SK-N-DZ (cell line): ENCODE measurements at regions not wholly inside any gene's neighbourhood (a gene's known extent, or its start where the extent isn't known, plus 50 kb on each side); places are given as distances from the start of the nearest gene placed in this dataset.

Experiments
- DNase-seq: peaks from one replicate; pipeline ENCODE4 v3.0.0-alpha.2; 2015; ENCODE audit warnings: low spot score

DNA sequence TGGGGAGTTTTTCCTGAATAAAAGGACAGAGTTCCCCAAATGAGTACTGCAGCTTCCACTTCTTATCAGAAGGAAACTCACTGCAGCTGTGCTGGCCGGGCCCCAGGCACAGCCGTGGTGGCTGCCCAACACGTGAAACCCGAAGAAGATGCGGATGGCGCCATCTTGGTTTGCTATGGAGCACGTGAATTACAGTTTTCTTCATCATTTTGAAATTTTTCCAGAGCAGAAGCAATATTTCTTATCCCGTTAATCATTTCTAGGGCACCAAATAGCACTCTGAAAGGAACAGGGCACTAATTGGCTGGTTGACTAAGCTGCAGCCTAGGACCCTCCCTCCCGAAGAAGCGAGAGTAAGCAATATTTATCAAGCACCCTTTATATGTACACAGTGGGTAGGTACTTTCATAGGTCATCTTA is 63.2 kb upstream of the EPS8L3 start:
- DNase-seq = no peak

DNA sequence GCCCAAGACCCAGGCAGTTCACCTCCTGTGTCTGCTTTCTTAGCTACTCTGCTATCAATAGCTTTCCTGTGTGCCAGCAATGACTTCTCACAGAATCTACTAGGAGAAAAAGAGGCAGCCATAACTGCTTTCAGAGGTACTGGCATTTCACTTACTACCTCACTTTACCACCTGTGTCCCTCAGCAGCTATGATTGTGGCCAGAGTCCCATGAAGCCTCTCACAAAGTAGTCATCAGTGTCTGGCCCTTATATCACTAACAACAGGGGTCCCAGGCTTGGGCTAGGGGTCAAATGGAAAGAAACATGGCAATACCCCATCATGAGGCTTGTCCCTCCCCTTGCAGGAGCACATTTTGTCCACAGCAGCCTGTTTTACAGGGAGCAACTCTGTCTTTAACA is 62.7 kb upstream of the EPS8L3 start:
- no peak for DNase-seq

DNA sequence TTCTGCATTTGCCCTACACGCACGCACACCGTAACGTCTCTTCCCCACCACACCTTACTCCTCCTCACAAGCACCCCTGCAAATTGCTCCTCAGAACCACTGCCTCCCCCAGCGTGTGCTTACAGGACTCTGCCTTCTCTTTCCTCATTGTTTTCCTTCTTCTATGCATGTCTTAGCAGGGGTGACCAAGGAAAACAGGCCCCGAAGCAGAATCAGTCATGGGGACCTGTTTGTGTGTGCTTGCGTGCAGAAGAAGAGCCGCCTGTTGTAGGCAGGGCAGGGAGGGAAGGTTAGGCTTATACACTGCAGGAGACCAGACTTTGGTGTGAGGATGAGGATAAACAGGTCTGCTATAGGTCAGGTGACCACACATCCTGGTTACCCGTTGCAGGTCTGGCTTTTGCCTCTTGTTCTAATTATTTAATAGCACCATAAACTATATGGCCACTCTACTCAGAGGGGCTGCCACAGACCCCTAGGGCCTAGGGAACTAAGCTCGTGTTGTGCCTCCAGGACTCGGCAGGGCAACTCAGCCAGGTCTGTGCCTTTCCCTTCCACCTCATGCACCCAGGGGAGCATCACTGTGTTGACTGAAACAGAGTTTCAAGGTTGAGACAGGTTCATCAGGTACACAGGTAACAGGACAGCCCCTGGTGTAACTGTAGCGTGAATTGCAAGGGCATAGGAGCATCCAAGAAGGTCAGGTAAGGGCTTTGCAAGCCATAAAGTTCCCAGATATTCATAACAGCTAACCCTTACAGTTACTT is 60.8 kb upstream of the EPS8L3 start:
- DNase-seq = no peak

DNA sequence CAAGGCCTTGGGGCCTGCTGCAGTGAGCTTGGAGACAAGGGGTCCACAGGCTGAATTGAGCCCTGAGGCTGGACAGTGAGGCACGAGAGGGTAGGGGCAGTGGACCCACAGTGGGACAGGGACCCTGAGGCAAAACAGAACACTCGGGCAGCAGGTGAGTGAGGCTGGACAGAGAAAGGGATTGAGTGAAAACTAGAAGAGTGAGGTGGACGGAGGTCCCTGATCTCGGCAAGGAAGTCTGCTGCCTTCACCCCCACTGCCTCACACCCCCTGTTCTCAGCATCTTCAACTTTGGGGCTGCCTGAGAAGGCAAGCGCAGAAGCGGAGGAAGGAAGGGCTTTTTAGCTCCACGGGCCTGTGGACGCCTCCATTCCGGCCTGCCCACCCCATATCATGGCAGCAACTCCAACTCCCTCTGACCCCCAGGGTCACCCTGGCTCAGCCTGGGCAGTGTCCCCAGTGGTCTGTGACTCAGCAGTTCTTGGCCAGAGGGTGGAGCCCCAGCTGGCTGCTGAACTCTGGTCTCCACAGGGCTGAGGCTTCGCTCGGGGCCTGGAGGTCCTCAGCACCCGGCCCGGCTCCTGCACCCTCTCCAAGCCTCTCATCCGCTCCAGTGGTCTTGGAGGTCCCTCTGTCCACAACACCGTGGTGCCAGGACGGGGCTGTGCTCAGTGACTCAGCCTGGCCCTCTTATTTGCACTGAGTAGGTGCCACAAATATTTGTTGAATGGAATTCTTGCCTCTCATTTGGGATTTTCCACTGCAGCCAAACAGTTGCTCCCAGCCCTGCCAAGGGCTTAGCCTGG is 60.0 kb upstream of the EPS8L3 start:
- DNase-seq = no peak

DNA sequence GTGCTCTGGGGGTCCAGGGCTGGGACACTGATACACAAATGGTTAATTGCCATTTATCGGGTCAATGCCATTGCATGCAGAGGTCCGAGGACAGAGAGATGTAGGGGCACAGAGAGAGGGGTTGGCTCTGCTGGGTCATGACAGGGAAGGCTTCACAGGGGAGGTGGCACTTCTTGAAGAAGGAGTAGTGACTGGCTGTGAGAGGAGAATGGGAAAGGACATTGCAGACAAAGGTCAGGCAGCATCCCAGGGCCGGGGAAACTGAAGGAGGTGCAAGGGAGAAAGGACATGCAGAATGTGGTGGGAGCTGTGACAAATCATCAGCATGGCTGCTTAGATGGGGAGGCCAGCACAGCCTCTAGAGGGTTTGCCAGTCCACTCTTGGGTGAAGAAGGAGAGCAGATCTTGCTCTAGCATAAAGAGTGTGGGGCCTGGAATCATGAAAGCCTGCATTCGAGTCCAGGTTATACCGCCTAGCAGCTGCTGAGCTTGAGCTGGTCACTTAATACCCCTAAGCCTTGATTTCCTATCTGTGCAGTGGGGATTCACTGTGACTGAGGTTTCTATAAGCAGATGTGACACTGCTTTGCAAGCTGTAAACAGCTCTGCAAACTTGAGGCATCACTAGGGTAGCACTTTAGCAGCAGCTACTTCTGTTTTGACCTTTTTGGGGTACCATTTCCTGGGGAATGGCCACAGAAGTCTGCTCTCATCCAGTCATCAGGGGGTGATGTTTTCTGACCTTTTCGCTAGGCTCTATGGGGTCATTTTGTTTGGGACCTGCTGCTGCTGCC is 59.2 kb upstream of the EPS8L3 start:
- DNase-seq = no peak

DNA sequence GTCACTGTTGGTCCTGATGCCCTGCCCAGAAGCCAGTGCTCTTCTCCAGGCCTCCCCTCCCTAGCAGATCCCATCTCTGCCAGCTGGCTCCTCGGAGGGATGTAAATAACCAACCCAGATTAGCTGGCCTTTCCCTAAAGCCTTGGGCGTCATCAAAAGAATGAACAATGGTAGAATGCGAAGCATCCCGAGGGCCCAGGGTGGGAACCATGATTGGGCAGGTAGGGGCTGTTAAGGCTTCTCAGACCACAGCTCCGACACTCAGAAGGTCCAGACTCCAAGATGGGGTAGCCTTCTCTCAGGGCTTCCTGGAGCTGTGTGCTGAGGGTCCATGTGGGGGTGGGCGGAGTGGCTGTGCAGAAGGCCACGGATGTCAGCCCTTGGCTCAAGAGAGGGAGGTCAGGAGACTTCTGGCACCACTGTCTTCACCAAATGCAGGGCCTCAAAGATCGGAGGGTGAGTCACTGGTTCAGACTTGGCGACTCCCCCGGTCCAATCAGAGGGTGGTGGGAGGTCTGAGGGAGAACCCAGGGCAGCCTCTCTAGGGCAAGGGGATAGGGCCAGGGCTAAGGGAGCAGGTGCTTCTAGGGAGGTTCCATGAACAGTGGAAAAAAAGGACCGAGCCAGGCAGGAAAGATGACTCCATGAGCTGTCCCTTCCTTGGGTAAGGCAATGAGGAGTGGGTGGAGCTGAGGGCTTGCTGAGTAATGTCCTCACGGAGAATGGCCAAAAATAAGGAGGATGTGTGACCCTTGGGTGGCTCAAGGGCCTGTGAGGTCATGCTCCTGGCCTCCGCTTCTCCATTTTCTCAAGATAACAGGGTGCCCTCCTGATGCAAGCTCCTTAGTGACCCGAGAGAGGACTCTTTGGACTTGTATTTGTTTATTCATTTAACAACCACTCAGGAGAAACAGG is 58.4 kb upstream of the EPS8L3 start:
- DNase-seq = no peak

DNA sequence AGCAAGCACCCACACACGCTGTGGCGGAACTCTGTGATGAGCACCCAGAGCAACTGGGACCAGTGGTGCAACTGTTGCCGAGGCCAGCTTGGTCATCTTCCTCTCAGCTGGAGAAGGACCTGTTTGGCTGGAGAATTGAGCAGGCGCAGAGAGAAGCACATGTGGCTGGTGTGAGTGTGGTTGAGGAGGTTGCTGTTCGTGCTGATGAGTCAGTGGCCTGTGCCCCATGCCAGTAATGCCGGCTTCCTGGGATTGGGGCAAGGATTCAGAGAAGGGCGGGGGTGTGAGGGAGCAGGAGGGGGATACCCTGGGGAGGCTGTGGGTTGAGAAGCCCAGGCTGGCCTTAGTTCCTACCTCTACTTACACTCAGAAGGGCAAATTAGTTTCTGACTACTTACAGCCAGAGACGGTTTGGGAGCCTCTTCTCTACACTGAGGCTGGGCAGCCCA is 57.5 kb upstream of the EPS8L3 start:
- DNase-seq = no peak

DNA sequence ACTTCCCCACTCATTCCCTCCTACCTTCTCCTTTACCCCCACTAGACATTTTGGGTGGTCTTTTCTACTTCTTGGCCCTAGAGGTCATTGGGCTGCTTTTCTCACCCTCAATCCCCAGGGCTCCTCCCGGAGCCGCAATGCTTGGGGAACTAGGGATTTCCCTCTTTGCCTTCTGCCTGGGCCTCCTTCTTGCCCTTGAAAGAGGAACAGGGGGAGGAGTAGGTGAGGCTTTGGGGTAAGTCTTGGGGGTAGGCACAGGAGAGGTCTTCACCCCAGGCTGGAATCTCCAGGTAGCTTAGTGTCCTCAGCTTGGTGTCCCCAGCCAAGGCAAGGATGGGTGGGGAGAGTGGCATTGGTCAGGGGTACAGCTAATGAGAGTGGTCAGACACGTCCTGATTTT is 56.2 kb upstream of the EPS8L3 start:
- no peak for DNase-seq

DNA sequence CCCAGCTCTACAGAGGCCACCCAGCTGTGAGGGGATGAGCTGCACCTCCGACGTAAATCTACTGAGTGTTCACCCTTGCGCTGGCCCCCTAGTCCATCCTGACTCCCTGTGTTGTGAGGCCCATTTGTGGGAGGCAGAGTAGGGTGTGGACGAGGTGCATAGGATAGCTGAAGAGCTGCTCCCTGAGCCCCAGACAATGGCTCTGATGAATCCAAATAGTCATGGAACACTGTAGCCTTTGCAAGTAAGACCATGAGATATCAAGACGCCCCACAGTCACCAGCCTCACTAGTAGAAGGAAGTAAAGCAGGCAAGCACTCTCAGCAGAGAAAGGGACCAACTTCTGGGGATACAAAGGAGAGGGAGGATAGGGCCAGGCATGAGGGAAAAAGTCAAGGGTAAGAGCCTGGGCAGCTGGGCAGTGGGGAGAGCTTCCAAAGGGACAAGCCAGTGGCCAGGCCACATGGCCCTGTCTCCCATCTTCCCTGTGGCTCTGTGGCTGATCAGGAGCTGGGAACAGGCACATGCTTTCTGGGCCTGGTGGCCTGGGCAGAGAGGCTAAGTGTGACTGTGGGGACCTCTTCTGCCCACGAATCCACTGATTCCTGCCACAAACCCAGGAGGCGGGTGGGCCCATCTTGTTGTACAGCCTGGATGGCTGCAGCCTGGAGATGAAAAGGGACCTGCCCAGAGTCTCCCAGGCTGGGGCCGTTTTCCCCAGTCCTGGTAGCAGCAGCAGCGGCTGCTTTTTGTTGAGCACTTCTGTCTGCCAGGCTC is 55.5 kb upstream of the EPS8L3 start:
- no peak for DNase-seq

DNA sequence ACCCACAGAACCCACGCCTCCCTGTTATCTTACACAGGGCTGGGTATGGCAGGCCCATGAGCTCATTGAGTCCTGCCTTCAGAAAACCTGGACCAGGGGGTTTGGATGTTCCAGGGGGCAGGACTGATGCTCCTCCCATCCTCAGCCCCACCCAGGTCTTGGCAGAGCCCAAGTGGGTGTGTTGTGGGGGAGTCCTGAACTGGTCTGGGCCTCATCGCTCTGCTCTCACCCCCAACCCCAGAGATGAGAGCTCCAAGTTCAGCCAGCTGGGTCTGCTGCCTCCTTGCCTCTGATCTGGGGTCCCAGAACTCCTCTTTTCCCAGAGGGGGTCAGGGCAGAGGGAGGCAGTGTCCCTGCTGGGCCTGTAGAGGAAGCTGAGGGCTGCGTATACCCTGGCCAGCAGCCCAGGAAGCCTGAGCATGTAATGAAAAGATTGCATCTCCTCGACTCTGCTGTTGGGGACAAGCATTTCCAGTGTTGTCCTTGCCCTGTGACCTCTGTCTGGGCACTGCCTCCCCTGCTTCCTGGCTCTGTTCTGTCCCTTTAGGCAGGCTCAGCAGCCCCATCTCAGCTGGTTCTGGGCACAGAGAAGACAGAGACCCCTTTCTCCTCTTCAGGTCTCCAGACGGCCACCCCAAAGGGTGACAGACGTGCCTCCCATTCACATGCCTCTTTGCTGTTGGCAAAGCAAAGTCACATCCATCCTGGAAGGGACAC is 54.7 kb upstream of the EPS8L3 start:
- no peak for DNase-seq

DNA sequence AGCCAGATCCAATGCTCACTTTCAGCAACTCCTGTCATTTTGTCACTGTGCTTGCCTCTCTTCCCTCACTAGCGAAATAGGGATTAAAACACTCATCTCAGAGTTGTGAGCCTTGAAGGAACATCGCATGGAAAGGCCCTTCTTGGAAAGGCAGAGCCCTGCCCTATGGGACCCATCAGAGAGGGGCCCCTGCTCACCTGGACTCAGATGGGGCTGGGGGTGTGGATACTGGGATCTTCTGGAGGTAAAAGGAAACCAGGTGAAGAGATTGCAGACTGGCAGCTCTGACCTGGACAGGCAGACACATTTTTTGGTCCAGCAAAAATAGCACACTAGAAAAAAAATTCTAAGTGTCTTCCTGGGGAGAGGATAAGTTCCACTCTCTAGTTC is 54.2 kb upstream of the EPS8L3 start:
- no peak for DNase-seq

DNA sequence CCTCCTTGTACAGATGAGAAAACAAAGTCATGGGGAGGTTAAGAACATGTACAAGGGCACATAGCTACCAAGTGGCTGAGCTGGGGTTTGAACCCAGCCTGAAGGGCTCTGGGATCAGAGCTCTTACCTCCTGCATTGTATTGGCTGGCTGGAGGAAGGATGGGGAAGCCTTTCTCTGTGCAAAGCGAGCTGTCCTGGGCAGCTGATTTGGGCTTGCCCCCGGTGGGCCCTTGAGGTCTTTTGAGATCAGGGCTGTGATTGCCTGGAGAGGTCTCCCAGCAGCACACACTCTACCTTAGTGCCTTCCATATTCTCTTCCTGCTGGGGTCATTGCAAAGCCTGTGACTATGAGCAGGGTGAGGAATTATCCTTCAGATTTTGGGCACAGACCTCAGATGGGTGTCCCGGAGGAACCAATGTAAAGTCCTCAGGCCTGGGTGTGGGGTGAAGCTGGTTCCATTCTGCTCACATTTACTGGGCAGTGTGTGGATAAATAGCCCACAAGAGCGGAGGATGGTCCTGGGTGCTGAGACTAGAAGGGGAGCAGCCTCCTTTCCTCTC is 53.3 kb upstream of the EPS8L3 start:
- no peak for DNase-seq

DNA sequence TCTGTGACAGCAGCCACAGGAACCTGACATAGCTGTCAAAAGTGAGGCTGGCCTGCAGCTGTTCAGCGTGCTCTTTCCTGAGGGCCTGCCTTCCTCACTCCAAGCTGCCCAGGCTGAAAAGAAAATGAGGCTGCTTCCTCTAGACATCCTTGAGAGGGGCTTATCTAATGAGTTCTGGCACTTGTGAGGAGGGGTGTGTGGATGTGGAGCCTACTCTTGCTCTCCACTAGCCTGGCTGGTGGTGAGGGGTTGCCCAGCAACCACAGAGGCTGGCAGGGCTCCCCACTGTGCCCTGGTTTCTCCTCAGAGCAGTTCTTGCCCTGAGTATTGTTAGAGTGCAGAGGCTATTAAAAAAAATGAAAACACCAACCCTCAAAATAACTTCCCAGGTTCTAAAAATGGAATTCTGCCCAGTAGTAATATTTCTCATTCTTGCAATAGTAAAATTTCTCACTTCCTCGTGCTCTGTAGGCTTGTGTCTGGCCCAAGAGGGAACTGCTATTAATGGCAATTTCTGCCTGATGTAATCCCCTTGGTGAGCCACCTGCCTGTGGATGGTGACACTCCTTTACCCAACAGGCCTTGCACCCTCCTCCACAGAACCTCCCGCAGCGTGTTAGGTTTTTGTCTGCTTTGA is 52.6 kb upstream of the EPS8L3 start:
- DNase-seq = no peak

DNA sequence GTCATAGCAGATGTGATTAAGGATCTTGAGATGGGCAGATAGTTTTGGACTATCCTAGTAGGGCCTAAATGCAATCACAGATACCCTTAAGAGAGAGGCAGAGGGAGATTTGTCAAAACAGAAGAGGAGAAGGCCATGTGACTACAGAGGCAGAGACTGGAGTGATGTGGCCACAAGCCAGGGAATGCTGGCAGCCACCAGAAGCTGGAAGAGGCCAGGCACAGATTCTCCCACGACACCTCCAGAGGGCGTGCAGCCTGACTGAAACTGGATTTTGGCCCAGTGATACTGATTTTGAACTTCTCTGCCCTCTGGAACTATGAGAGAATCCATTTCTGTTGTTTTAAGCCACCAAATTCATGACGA is 52.1 kb upstream of the EPS8L3 start:
- no peak for DNase-seq

DNA sequence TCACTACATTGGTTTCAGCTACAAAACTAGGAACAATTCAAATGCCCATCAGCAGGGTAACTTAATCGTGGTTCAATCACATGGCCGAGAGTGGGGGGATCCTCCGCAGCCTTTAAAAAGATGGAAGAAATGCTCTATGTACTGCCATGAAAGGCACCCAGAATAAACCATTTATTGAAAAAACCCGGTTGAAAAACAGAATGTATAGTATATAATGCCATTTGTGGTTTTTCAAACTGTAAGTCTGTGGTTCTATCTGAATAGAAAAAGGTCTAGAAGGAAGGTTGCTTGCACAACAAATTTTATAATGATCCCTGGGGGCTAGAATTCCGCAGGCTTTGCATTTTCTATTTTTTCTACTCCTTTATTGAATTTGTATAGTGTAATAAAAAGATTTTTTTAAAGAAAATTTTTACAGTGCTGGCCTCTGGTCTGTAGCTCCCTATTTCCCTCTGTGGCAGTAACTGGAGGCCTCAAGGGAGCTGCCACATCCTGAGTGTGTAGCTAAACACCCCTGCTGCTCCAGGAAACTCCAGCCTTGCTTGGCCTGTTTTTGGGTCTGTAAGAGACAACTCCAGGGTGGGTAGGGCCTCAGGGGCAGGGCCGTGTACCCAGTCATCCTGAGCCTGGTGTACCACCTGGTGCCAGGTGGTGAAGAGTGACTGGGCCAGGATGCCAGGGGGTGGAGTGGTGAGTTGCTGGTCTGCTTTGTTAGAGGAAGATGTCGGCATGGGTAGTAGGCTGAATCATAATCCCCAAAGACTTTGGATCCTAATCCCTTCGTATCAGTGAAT is 51.5 kb upstream of the EPS8L3 start:
- no peak for DNase-seq

DNA sequence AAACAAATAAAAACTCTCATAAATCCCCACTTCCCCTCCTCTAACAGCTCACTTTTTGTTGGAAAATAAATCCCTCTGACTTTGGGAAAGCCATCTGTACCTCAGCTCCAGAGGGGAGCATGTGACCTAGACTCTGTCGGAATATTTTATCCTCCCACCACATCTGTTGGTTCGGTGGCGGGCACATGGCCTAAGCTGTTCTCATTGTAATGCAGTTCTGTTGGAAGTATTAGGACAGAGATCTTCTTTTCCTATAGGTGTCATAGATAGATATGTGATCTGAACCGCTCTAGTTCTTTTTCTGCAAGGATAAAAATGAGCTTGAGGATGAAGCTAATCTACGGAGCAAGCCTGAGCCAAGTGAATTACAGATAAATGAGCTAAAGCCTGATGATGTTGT is 50.5 kb upstream of the EPS8L3 start:
- no peak for DNase-seq
